Ovary (tissue), 7 donors: ENCODE measurements at regions not wholly inside any gene's neighbourhood (a gene's known extent, or its start where the extent isn't known, plus 50 kb on each side); places are given as distances from the start of the nearest gene placed in this dataset.

Source experiments
- DNase-seq, 5 donors: peaks; one replicate each; pipeline ENCODE4 v3.0.0-alpha.2; 2019 to 2020
- H3K27ac ChIP-seq, 2 donors: fragments of 200-600 bp; one replicate each; pipeline versions ENCODE4 v1.5.1 to v1.8.0; 2019 to 2022
- H3K27me3 ChIP-seq: fragments of 200-600 bp; one replicate; pipeline ENCODE4 v1.8.0; 2022
- H3K36me3 ChIP-seq: fragments of 200-600 bp; sonication (generic); one replicate; pipeline ENCODE4 v1.5.1; 2019
- H3K4me1 ChIP-seq: one replicate; pipeline ENCODE4 v1.8.1; 2013; ENCODE audit warnings: mild to moderate bottlenecking, moderate library complexity; ENCODE audit not compliant: insufficient read depth
- H3K4me3 ChIP-seq: fragments of 200-600 bp; sonication (generic); one replicate; pipeline ENCODE4 v1.5.1; 2017
- H3K9me3 ChIP-seq, 2 donors: fragments of 200-600 bp in 1 of 2; sonication (generic) in 1 of 2; one replicate each; pipeline versions ENCODE4 v1.5.1 to v1.8.1; 2013 to 2019; ENCODE audit warnings: mild to moderate bottlenecking in 1 of 2, moderate library complexity in 1 of 2
- EP300 ChIP-seq: sonication (generic); formaldehyde crosslinking; IDR thresholded peaks from one replicate; pipeline ENCODE4 v1.6.1; 2017; ENCODE audit warnings: antibody characterized with exemption
- POLR2A ChIP-seq: fragments of 450-650 bp; IDR thresholded peaks from one replicate; pipeline ENCODE4 v1.6.1; 2017; ENCODE audit warnings: antibody characterized with exemption, mild to moderate bottlenecking, moderate library complexity
- whole genome bisulfite sequencing, 3 donors: extraction: QIAGEN DNeasy Blood & Tissue Kit in 1 of 3; methylation state at CpG; one replicate each; pipeline versions ENCODE4 v1.1.5 to v1.1.7; 2013 to 2017; 5-methylcytosine and 5-hydroxymethylcytosine counted together
- intact Hi-C, 4 donors: fragments of 100-400 bp; cut with DNase I; formaldehyde crosslinking; loops; one replicate each; pipeline versions ENCODE4 v1.11.0 to v1.15.1; 2022 to 2023
- TF ChIP-seq, protein P1 (sequence below), 3 donors: fragments of 450-650 bp in 2 of 3; fragments of 200-600 bp in 1 of 3; IDR thresholded peaks; one replicate each; pipeline versions ENCODE4 v1.5.1 to v1.8.0; 2016 to 2022; ENCODE audit warnings: antibody characterized with exemption in 3 of 3, mild to moderate bottlenecking in 1 of 3
- donor health status: DM: no; HTN: no; CAD: no; lungs with moderate emphysema.
- donor health status: DM: no; HTN: no; CAD: no.
- donor health status: Bipolar disorder and iron deficiency.
- donor health status: DM: no; HTN: no; CAD: no.
- donor health status: DM: yes; HTN: yes; CAD: no.

DNA sequence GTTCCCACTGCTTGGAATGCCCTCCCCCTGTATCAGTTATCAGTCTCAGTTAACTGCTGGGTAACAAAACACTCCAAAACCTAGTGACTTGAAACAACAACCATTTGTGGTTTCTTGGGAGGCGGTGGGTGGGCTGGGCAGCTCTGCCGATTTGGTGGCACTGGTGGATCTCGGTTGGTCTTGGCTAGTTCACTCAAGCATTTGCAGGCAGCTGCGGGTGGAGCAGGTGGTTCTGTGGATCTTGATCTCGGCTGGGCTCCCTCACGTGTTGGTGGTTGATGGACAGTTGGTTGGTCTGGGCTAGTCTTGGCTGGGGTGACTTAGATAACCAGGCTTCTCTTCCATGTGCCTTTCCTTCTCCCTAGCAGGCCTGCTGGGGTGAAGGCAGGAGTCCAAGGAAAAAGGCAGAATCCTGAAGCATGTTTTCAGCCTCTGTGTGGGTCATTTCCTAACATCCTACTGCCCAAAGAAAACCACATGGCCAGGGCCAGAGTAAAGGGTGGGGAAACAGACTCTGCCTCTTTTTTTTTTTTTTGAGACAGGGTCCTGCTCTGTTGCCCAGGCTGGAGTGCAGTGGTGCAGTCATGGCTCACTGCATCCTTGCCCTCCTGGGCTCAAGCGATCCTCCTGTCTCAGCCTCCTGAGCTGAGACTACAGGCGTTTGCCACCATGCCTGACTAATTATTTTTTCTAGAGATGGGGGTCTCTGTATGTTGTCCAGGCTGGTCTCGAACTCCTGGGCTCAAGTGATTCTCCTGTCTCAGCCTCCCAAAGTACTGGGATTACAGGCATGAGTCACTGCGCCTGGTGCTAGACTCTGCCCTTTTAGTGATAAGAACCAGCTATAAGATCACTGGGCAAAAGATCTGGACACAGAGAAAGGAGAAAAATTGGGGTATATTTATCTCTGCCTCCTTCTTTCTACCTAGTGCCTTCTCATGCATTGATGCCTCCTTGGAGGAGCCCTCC is 183.7 kb downstream of the RGS3 start:
- intact Hi-C loops = no loop called here
- Histone ChIP-seq H3K27me3 (no peaks in the 10 kb centered on the region), H3K9me3 (no peaks in the 10 kb centered on the region), H3K27ac (no peak overlapping the region), H3K36me3 (no peaks in the 10 kb centered on the region), H3K4me1 (peaks cover 4% of the 10 kb centered on the region), H3K4me3 (no peak overlapping the region)
- 89 to 94% (median 93%) methylated on average over 10 of the region's 10 CpGs for WGBS, 3 donors
- TF ChIP-seq EP300 = no peak
- TF ChIP-seq, protein P1, sequence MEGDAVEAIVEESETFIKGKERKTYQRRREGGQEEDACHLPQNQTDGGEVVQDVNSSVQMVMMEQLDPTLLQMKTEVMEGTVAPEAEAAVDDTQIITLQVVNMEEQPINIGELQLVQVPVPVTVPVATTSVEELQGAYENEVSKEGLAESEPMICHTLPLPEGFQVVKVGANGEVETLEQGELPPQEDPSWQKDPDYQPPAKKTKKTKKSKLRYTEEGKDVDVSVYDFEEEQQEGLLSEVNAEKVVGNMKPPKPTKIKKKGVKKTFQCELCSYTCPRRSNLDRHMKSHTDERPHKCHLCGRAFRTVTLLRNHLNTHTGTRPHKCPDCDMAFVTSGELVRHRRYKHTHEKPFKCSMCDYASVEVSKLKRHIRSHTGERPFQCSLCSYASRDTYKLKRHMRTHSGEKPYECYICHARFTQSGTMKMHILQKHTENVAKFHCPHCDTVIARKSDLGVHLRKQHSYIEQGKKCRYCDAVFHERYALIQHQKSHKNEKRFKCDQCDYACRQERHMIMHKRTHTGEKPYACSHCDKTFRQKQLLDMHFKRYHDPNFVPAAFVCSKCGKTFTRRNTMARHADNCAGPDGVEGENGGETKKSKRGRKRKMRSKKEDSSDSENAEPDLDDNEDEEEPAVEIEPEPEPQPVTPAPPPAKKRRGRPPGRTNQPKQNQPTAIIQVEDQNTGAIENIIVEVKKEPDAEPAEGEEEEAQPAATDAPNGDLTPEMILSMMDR (IDR thresholded peaks at IDR 0.05) = no peak
- no peak for TF ChIP-seq POLR2A
- DNase-seq = no peak

- 79 to 90% (median 80%) methylated on average over 2 of the region's 2 CpGs for WGBS, 3 donors
- no peaks in the 10 kb centered on the region for H3K9me3 ChIP-seq
- TF ChIP-seq POLR2A (no peak), EP300 (no peak)
- TF ChIP-seq, protein P1 (IDR thresholded peaks at IDR 0.05) = no peak
- peaks cover 4% of the 10 kb centered on the region for H3K4me1 ChIP-seq
- no peak for DNase-seq
- H3K27me3 ChIP-seq = no peaks in the 10 kb centered on the region
- no peaks in the 10 kb centered on the region for H3K36me3 ChIP-seq
- H3K27ac ChIP-seq = no peak overlapping the region
- no peak overlapping the region for H3K4me3 ChIP-seq
- intact Hi-C loops = no loop called here
Observed at GRCh38 chr9:113648048-113648447, 184.5 kb downstream of the RGS3 start.

GRCh38 chr9:113648586-113648985 is 185.1 kb downstream of the RGS3 start:
- no peak overlapping the region for H3K27ac ChIP-seq

DNA sequence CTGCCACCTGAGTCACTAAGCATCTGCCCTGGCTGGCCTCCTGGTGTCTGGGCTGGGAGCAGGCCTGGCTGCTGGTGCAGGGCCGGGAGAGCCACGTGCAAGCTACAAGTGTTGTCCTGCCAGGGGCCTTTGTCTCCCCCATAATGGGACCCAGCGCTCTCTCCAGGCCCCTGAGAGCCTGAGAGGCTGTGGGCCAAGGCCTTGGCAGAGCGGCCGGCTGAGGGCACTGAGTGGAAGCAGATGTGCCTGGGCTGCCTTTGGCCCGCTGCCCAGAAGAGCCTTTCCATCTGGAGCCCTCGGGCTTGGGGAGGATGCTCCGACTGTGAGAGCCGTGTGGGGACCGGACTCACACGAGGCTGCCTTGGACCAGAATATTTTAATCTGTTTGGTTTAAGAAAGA is 185.5 kb downstream of the RGS3 start:
- 30 to 34% (median 31%) methylated on average over 11 of the region's 11 CpGs for WGBS, 3 donors
- TF ChIP-seq EP300 (no peak), POLR2A (no peak)
- TF ChIP-seq, protein P1 (IDR thresholded peaks at IDR 0.05) = no peak
- Histone ChIP-seq H3K36me3 (no peaks in the 10 kb centered on the region), H3K27me3 (no peaks in the 10 kb centered on the region), H3K9me3 (no peaks in the 10 kb centered on the region), H3K27ac (no peak overlapping the region), H3K4me1 (peaks cover 4% of the 10 kb centered on the region), H3K4me3 (no peak overlapping the region)
- DNase-seq = peak in 4 of 5 donors; percentile 49 to 74 (median 64)
- intact Hi-C loops = no loop called here

More at GRCh38 chr9:113648586-113648985, 185.1 kb downstream of the RGS3 start:
- Histone ChIP-seq H3K27me3 (no peaks in the 10 kb centered on the region), H3K4me1 (peaks cover 4% of the 10 kb centered on the region), H3K36me3 (no peaks in the 10 kb centered on the region), H3K9me3 (no peaks in the 10 kb centered on the region), H3K4me3 (no peak overlapping the region)
- TF ChIP-seq, protein P1 (IDR thresholded peaks at IDR 0.05) = no peak
- TF ChIP-seq POLR2A (no peak), EP300 (no peak)
- WGBS, 3 donors = 90 to 93% (median 92%) methylated on average over 7 of the region's 7 CpGs
- no peak for DNase-seq
- intact Hi-C loops = no loop called here
